ENCODE measurements at regions not wholly inside any gene's neighbourhood (a gene's known extent, or its start where the extent isn't known, plus 50 kb on each side); places are given as distances from the start of the nearest gene placed in this dataset.

GRCh38 chr11:24124876-24125275, 372.0 kb upstream of the LUZP2 start:
- Histone ChIP-seq H3K4me3 (ENCODE audit: low read length) (no peak overlapping the region), H4K20me1 (ENCODE audit: insufficient read depth, low read length) (no peaks in the 10 kb centered on the region), H3K36me3 (replicated peaks; ENCODE audit: low read depth, low read length) (no peaks in the 10 kb centered on the region), H3K9me3 (ENCODE audit: insufficient read depth, low read length) (no peaks in the 10 kb centered on the region), H3K4me1 (ENCODE audit: low read length) (no peaks in the 10 kb centered on the region), H3K27ac (ENCODE audit: low read length) (no peak overlapping the region), H2AFZ (ENCODE audit: low read depth, low read length) (no peak overlapping the region), H3K4me2 (ENCODE audit: low read length) (no peak overlapping the region), H3K9ac (ENCODE audit: low read length) (no peak overlapping the region), H3K27me3 (ENCODE audit: low read depth, low read length) (no peaks in the 10 kb centered on the region), H3K79me2 (ENCODE audit: low read length) (no peaks in the 10 kb centered on the region)
- TF ChIP-seq CTCF (IDR thresholded peaks at IDR 0.05; ENCODE audit: low read depth, low read length): no peak
- no peak for TF ChIP-seq EZH2phosphoT487 (IDR thresholded peaks at IDR 0.05; ENCODE audit: low read depth)

- no peaks in the 10 kb centered on the region for H3K9me3 ChIP-seq (ENCODE audit: insufficient read depth, low read length)
- no peaks in the 10 kb centered on the region for H3K79me2 ChIP-seq (ENCODE audit: low read length)
- no peaks in the 10 kb centered on the region for H4K20me1 ChIP-seq (ENCODE audit: insufficient read depth, low read length)
- TF ChIP-seq EZH2phosphoT487 (IDR thresholded peaks at IDR 0.05; ENCODE audit: low read depth): no peak
- no peak for TF ChIP-seq CTCF (IDR thresholded peaks at IDR 0.05; ENCODE audit: low read depth, low read length)
- H2AFZ ChIP-seq (ENCODE audit: low read depth, low read length): no peak overlapping the region
- H3K27ac ChIP-seq (ENCODE audit: low read length): no peak overlapping the region
- no peaks in the 10 kb centered on the region for H3K4me1 ChIP-seq (ENCODE audit: low read length)
- no peak overlapping the region for H3K4me3 ChIP-seq (ENCODE audit: low read length)
- H3K4me2 ChIP-seq (ENCODE audit: low read length): no peak overlapping the region
- no peaks in the 10 kb centered on the region for H3K27me3 ChIP-seq (ENCODE audit: low read depth, low read length)
- no peaks in the 10 kb centered on the region for H3K36me3 ChIP-seq (replicated peaks; ENCODE audit: low read depth, low read length)
- no peak overlapping the region for H3K9ac ChIP-seq (ENCODE audit: low read length)
Observed at GRCh38 chr11:24131698-24132097, 365.2 kb upstream of the LUZP2 start.

GRCh38 chr11:24132471-24132870, 364.4 kb upstream of the LUZP2 start:
- no peak overlapping the region for H3K9ac ChIP-seq (ENCODE audit: low read length)
- H3K4me1 ChIP-seq (ENCODE audit: low read length): no peaks in the 10 kb centered on the region
- H3K9me3 ChIP-seq (ENCODE audit: insufficient read depth, low read length): no peaks in the 10 kb centered on the region
- no peaks in the 10 kb centered on the region for H3K36me3 ChIP-seq (replicated peaks; ENCODE audit: low read depth, low read length)
- H3K27me3 ChIP-seq (ENCODE audit: low read depth, low read length): no peaks in the 10 kb centered on the region
- TF ChIP-seq EZH2phosphoT487 (IDR thresholded peaks at IDR 0.05; ENCODE audit: low read depth): no peak
- TF ChIP-seq CTCF (IDR thresholded peaks at IDR 0.05; ENCODE audit: low read depth, low read length): no peak
- H3K4me2 ChIP-seq (ENCODE audit: low read length): no peak overlapping the region
- H3K27ac ChIP-seq (ENCODE audit: low read length): no peak overlapping the region
- no peak overlapping the region for H3K4me3 ChIP-seq (ENCODE audit: low read length)
- no peaks in the 10 kb centered on the region for H4K20me1 ChIP-seq (ENCODE audit: insufficient read depth, low read length)
- H2AFZ ChIP-seq (ENCODE audit: low read depth, low read length): no peak overlapping the region
- no peaks in the 10 kb centered on the region for H3K79me2 ChIP-seq (ENCODE audit: low read length)

GRCh38 chr11:24134879-24135589, 361.8 kb upstream of the LUZP2 start:
- H3K36me3 ChIP-seq (replicated peaks; ENCODE audit: low read depth, low read length): no peaks in the 10 kb centered on the region
- no peaks in the 10 kb centered on the region for H3K79me2 ChIP-seq (ENCODE audit: low read length)
- TF ChIP-seq CTCF (IDR thresholded peaks at IDR 0.05; ENCODE audit: low read depth, low read length) (no peak), EZH2phosphoT487 (IDR thresholded peaks at IDR 0.05; ENCODE audit: low read depth) (no peak)
- H2AFZ ChIP-seq (ENCODE audit: low read depth, low read length): no peak overlapping the region; the same call in 1 of the 2 replicates
- H3K4me1 ChIP-seq (ENCODE audit: low read length): no peaks in the 10 kb centered on the region
- H3K9ac ChIP-seq (ENCODE audit: low read length): no peak overlapping the region
- no peaks in the 10 kb centered on the region for H3K9me3 ChIP-seq (ENCODE audit: insufficient read depth, low read length)
- H4K20me1 ChIP-seq (ENCODE audit: insufficient read depth, low read length): no peaks in the 10 kb centered on the region
- H3K4me2 ChIP-seq (ENCODE audit: low read length): no peak overlapping the region
- H3K4me3 ChIP-seq (ENCODE audit: low read length): no peak overlapping the region
- no peak overlapping the region for H3K27ac ChIP-seq (ENCODE audit: low read length)
- H3K27me3 ChIP-seq (ENCODE audit: low read depth, low read length): no peaks in the 10 kb centered on the region
